DND-41 (cell line): ENCODE measurements at regions not wholly inside any gene's neighbourhood (a gene's known extent, or its start where the extent isn't known, plus 50 kb on each side); places are given as distances from the start of the nearest gene placed in this dataset.

ENCODE experiments used
- CTCF ChIP-seq: IDR thresholded peaks from 2 replicates; pipeline ENCODE4 v1.5.1; 2012; ENCODE audit warnings: borderline replicate concordance, low read length, moderate library complexity, mild to moderate bottlenecking; ENCODE audit not compliant: poor library complexity, severe bottlenecking; ENCODE audit errors: extremely low read depth
- EZH2 ChIP-seq: IDR thresholded peaks from 3 replicates; pipeline ENCODE4 v1.6.1; 2012; ENCODE audit warnings: borderline replicate concordance, low read depth, mild to moderate bottlenecking, moderate library complexity, low read length, inconsistent platforms; ENCODE audit not compliant: severe bottlenecking

- TF ChIP-seq EZH2, result no peak
- TF ChIP-seq CTCF, result no peak
Observed at GRCh38 chr6:106752641-106753040, 123.3 kb downstream of the QRSL1 start.
